ENCODE measurements at regions not wholly inside any gene's neighbourhood (a gene's known extent, or its start where the extent isn't known, plus 50 kb on each side); places are given as distances from the start of the nearest gene placed in this dataset.
"Not testable (repeated sequence)": the region's sequence is repeated elsewhere in the genome, so short reads cannot be mapped to it uniquely, and the experiment has no call there.

DNA sequence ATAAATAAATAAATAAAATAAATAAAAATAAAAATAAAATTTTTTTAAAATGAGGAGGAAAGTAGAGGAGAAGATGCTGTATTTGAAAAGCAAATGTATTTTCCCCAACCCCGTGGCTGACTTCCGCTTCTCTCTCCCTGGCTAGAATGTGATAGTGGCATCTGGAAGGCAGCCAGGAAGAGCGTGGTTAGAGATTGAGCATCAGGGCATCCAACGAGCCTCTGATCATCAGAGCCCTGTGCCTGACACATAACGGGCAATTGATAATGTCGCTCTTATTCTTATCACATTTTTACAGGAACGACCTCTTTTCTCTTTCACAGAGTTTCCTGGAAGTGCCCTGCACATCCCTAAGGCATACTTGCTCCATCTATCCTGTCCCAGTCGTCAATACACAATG is 496.9 kb upstream of the TMEM132C start:
- no peak for DNase-seq

DNA sequence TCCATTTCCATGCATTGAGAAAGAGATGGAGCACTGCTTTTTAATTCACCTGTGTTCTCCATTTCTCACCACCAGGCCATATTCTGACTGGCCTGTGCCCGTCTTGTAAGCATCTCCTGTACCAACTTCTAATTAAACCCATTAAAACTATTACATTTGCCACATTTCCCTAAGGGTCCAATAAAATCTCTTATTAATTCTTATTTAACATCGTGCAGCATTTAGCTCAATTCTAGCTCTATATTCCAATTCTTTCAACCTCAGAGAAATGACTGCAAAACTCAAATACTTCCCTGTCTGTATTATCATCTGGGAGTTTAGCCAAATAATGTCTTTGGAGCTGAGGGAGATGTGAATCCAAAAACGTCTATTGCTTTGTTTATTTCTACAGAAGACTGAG is 495.4 kb upstream of the TMEM132C start:
- no peak for DNase-seq

- DNase-seq = no peak
Observed at GRCh38 chr12:127773520-127773919, 493.4 kb upstream of the TMEM132C start.

- no peak for DNase-seq
Observed at GRCh38 chr12:127774828-127775227, 492.1 kb upstream of the TMEM132C start.

DNA sequence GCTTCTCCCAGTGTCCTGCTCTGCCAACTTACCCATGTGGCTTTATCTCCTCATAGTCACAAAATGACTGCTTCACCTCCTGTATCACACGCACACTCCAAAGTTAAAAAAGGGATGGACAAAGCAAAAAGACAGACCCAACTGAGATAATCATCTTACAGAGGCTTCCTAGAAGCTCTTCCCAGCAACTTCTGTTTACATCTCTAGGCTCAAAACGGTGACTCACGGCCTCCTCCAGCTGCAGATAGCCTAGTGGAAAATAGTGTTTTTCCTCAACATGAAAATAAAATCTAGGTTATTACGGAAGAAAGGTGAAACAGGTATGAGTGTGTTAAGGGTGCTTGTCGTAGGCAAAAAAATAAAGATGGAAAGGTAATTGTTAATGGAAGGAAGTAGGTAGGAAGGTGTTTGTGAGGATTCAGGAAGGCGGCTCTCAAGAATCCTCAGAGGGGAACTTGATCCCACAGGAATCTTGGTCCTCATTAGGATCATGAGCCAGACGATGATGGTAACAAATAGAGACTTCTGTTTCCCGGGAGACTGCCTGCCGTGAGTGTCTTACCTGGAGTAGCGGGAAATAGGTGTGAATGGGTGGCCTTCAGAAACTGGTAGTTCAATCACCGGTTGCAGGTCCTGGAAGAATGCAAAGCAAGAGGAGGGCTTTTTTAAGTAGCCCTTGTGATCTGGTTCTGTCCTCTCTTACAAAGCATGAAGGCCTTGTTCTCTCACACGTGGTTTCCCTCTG is 487.5 kb upstream of the TMEM132C start:
- DNase-seq = no peak

GRCh38 chr12:127780881-127781280 is 486.1 kb upstream of the TMEM132C start:
- no peak for DNase-seq

DNA sequence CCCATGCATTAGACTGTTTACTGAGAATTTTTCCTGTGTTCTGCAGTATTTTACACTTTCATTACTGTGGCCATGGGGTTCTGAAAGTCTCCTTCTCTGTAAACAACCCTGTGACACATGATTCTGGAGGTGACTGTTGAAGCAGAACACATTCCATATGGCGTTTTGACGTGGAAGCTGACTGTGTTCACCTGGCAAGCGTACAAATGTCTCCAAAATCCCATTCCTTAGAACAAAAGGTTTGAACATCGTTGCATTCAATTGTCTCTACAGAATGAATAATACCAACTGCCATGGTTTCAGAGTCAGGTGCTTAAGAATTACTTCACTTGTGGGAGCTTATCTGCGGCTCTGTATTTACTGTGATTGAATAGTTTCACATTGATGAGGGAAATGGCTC is 485.6 kb upstream of the TMEM132C start:
- no peak for DNase-seq

DNA sequence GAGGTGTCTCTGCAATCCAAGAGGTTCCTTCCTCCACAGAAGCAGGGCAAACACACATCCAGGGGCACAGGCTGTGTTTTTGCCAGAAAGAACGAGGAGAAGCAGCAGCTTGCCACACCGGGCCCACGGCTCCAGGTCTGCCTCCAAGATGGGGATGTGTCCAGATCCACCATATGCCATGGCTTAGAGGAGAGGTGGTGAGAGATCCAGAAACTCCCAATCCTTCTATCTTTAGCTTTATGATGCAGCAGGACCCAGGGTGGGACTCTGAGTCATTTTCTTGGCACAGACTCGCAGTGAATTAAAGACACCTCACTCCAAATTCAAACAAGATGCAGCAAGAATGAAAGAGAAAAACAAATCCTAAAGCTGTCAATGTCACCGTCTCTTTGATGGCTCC is 481.4 kb upstream of the TMEM132C start:
- DNase-seq = no peak

GRCh38 chr12:127785986-127786590 is 480.9 kb upstream of the TMEM132C start:
- DNase-seq = no peak

- no peak for DNase-seq
Observed at GRCh38 chr12:127787544-127787943, 479.4 kb upstream of the TMEM132C start.

- DNase-seq = no peak
Observed at GRCh38 chr12:127790376-127790775, 476.6 kb upstream of the TMEM132C start.

DNA sequence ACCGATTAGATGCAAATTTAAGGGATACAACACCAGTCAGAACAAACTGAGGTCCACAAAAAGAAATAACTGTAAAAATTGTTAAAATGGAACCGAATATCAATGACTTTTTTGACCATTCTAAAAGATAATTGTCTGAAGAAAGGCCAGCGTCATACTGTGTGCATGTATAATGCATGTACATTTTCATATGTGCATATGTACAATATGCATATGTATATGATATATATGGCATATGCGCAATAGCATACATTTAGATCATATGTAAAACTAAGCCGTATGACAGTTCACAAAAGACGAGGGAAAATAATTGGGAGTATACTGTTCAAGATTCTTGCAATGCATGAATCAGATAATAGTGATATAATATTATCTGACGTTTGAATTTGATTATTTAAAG is 475.8 kb upstream of the TMEM132C start:
- DNase-seq = no peak

DNA sequence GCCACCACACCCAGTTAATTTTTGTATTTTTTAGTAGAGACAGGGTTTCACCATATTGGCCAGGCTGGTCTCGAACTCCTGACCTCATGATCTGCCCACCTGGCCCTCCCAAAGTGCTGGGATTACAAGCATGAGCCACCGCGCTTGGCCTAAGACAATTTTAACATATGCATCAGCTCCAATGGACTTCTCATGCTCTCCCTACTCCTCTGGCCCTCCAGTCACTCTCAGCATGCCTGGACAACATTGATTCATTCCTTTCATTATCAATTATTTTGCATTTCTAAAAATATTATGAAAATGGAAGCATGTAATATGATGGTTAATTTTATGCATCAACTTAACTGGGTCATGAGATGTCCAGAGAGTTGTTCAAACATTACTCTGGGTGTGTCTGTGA is 469.1 kb upstream of the TMEM132C start:
- DNase-seq = no peak

DNA sequence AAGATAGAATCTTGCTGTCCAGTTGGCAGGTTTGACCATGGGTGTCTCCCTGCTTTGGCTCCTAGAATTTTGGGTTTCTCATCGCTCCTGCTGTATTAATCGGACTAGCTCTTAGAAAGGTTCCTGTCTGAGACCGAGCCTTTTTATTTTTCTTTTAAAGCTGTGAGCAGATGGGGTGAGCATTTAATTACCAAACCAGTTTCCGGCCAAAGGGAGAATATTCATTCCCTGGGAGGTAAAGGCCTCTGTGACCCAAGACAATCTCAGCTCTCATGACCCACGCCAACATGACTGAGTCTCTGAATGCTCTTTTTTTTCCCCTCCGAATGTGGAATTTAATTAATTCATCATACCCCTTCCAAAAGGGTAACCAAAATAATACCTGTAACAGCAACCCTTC is 464.7 kb upstream of the TMEM132C start:
- DNase-seq = no peak

DNA sequence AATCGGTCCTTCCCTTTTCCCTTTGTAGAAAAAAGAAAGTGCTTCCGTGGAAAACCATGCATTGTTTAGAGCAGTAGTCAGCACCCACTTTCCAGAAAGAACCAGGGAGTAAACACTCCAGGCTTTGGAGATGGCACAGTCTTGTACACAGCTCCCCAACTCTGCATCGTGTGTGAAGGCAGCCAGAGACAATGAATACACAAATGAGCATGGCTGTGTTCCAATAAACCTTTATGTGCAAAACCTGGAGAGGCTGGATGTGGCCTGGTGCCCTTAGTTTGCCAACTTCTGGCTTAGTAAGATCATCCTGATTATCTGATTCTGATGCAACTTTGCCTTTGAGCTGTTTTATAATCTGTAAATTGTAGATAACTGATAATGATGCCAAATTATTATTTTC is 463.4 kb upstream of the TMEM132C start:
- DNase-seq = no peak

DNA sequence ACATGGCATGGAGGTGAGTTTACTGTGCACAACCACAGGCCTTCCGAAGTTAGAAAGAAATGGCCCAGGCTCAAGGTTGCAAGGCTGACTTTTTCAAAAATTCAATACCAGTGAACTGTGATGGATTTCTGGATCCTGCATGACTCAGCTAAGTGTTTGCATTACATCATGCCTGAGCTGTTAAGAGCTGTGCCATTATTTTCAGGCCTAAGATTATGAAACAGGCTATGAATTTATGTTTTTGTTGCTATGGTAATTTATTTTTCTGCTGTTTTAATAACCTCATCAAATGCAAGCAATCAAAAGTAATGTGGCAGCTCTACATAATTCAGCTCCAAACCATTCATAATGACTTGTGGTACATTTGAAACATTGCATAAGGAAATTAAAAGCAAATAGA is 457.7 kb upstream of the TMEM132C start:
- DNase-seq = peak; percentile 62

DNA sequence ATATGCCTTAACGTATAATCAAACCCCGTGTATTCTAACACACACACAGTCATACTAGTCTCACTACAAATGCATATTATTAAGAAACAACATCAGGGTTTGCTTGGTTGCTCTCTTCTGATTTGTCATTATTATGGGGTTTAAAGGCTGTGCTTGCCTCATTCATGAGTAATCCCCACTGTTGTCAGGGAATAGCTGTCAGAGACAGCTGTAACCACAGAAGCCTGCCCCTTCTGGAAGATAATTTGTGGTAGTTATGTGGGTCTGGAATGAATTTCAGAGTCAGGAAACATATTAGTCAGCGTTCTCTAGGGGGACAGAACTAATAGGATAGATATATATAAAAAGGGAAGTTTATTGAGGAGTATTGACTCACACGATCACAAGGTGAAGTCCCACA is 456.9 kb upstream of the TMEM132C start:
- DNase-seq = no peak

GRCh38 chr12:127810459-127810858 is 456.5 kb upstream of the TMEM132C start:
- not testable (repeated sequence) for DNase-seq

DNA sequence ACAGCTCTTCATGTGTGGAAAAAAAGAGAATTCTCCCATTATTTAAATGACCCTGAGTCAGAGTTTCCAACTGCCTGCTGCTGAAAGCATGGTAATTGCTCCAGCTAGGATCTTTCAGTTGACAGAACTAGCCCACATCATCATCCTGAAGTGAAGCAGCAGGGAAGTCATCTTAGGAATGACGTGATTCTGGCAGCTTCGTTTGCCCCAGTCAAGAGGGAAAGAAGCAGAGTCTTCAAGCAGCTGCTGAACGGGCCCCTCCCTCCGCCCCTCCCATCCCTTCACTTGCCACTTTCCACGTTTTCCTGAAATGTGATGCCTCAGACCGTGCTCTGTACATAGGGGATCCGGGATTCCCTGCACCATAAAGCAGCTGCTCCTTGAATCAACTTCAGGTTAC is 455.0 kb upstream of the TMEM132C start:
- DNase-seq = peak; percentile 26

DNA sequence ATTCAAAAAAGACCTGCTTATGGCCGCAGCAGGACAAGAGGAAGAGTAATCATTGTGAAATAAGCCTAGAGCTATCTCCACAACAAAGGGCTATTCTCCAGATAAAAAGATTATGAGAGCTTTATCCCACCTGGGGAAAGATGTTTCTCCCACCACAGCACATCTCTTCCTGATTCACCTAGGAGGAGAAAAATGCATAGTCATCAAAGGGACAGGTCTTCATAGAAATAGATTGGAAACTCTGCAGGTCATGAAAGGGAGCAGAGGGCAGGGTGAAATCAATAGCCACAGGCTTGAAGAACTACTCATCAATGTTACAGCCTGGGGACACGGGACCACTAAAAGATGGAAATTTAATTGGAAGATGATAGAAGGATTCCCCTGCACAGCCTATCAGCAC is 453.8 kb upstream of the TMEM132C start:
- DNase-seq = no peak

GRCh38 chr12:127819056-127819455 is 447.9 kb upstream of the TMEM132C start:
- DNase-seq = no peak

DNA sequence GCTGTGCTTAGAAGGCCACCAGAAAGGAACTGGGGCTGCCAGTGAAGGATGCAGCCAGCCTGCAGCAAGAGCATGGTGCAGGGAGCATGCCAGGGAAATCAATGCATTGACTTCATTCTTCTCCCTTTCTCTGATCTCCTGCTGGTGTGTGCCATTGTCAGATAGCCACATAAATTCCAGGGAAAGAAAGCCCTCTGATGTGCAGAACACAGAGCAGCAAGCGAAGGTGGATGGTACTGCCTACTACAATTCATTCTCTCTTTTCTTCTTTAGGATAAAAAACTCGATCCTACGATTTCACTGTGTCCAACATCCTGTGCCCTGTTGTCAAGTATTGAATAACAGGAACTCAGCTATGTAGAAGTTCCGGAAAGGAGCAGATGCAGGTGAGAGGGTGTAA is 446.7 kb upstream of the TMEM132C start:
- no peak for DNase-seq

DNA sequence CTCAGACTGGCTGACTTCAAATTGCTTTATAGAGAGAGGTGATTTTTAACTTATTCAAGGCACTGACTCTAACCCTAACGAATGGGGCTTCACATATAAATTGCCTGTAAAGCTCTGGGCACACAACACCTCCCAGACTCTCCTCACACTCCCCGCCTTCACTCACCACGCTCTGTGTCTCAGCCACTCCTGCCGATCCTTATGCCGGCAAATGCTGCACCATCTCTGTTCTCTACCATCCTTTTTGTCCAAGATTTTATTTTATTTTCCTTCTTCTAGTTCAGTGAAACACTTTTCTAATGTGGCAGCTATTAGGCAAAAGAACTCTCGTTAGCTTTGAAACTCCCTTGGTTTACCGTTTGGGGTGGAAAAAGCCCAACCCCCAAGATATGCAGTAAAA is 446.1 kb upstream of the TMEM132C start:
- no peak for DNase-seq

DNA sequence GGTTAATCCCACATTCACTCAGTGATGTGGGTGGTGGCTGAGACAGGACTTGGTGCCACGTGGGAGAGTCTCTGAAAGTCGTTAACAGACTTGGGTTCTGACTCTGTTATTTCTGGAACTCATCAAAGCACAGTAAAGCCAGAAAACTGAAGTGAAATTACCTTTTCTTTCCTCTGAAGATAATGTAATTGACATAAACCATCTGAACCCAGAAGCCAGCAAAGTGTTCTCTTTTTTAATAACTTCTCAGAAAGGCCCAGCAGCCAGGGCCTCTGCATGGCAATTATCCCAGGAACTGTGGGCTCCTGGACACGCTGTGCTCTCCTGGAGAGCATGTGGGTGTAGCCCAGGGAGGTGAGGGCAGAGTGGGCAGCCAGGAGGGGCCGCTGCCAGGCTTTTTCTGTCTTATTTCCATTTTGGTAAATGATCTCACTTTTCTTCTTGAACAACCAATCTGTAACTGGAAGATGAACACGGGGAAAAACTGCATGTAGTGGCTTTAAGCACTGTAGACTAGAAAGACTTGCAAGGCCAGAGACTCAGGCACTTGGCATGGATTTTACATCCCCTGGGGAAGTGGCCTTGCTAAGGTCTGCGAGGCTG is 444.1 kb upstream of the TMEM132C start:
- no peak for DNase-seq

GRCh38 chr12:127823801-127824200 is 443.2 kb upstream of the TMEM132C start:
- DNase-seq = no peak

All from DMS79 (cell line).